Mesendoderm (in vitro differentiated cells): ENCODE measurements at regions not wholly inside any gene's neighbourhood (a gene's known extent, or its start where the extent isn't known, plus 50 kb on each side); places are given as distances from the start of the nearest gene placed in this dataset.

Experiments used
- DNase-seq: peaks from one replicate; pipeline ENCODE4 v3.0.0; 2013
- H2AK5ac ChIP-seq: 2 replicates; pipeline ENCODE4 v1.6.1; 2013; ENCODE audit warnings: low read length, inconsistent platforms
- H2BK120ac ChIP-seq: 2 replicates; pipeline ENCODE4 v1.6.1; 2013; ENCODE audit warnings: low read depth, mild to moderate bottlenecking, low read length, moderate library complexity, mixed read lengths
- H2BK15ac ChIP-seq: replicated peaks from 2 replicates; pipeline ENCODE4 v1.6.1; 2013; ENCODE audit warnings: low read depth, mild to moderate bottlenecking, moderate library complexity
- H2BK5ac ChIP-seq: 2 replicates; pipeline ENCODE4 v1.6.1; 2013; ENCODE audit warnings: low read length, inconsistent platforms
- H3K18ac ChIP-seq: 2 replicates; pipeline ENCODE4 v1.6.1; 2013; ENCODE audit warnings: mild to moderate bottlenecking, low read length, mixed read lengths
- H3K23ac ChIP-seq: one replicate; pipeline ENCODE4 v1.6.1; 2013; ENCODE audit warnings: low read length
- H3K27ac ChIP-seq: 2 replicates; pipeline ENCODE4 v1.5.1; 2013; ENCODE audit warnings: low read depth, mild to moderate bottlenecking, inconsistent platforms, low read length, moderate library complexity
- H3K27me3 ChIP-seq: 2 replicates; pipeline ENCODE4 v1.6.1; 2013; ENCODE audit warnings: low read length, control low read depth, mild to moderate bottlenecking, inconsistent platforms; ENCODE audit not compliant: insufficient read depth, poor library complexity
- H3K36me3 ChIP-seq: 2 replicates; pipeline ENCODE4 v1.6.1; 2013; ENCODE audit warnings: low read length, inconsistent platforms; ENCODE audit not compliant: control insufficient read depth, insufficient read depth
- H3K4ac ChIP-seq: one replicate; pipeline ENCODE4 v1.6.1; 2013; ENCODE audit warnings: low read depth, mild to moderate bottlenecking, low read length, moderate library complexity
- H3K4me1 ChIP-seq: 2 replicates; pipeline ENCODE4 v1.6.1; 2013; ENCODE audit warnings: low read depth, low read length, inconsistent platforms; ENCODE audit not compliant: control insufficient read depth
- H3K4me2 ChIP-seq: 2 replicates; pipeline ENCODE4 v1.6.1; 2013; ENCODE audit warnings: low read length
- H3K4me3 ChIP-seq: 2 replicates; pipeline ENCODE4 v1.5.1; 2013; ENCODE audit warnings: mild to moderate bottlenecking, low read length
- H3K56ac ChIP-seq: one replicate; pipeline ENCODE4 v1.6.1; 2013; ENCODE audit warnings: low read length
- H3K79me1 ChIP-seq: 2 replicates; pipeline ENCODE4 v1.6.1; 2013; ENCODE audit warnings: low read length, inconsistent platforms
- H3K79me2 ChIP-seq: 2 replicates; pipeline ENCODE4 v1.6.1; 2013; ENCODE audit warnings: mild to moderate bottlenecking, low read length; ENCODE audit not compliant: control insufficient read depth, insufficient read depth
- H3K9ac ChIP-seq: 2 replicates; pipeline ENCODE4 v1.6.1; 2013; ENCODE audit warnings: low read length, inconsistent platforms
- H4K5ac ChIP-seq: one replicate; pipeline ENCODE4 v1.6.1; 2013; ENCODE audit warnings: low read length
- H4K8ac ChIP-seq: one replicate; pipeline ENCODE4 v1.6.1; 2013; ENCODE audit warnings: low read depth, mild to moderate bottlenecking, control low read depth, low read length, moderate library complexity
- WGBS: extraction: QIAGEN DNeasy Blood & Tissue Kit; methylation state at CpG from one replicate; pipeline ENCODE4 v1.1.7; 2013; ENCODE audit warnings: low lambda C conversion rate, missing lambda C conversion rate; ENCODE audit not compliant: insufficient coverage; ENCODE audit errors: extremely low coverage; 5-methylcytosine and 5-hydroxymethylcytosine counted together

- Histone ChIP-seq H2BK15ac (no peak overlapping the region), H3K4me2 (no peak overlapping the region), H3K36me3 (no peaks in the 10 kb centered on the region), H3K79me1 (no peaks in the 10 kb centered on the region), H3K23ac (no peak overlapping the region), H3K4me3 (no peak overlapping the region), H3K27me3 (no peaks in the 10 kb centered on the region), H3K27ac (no peak overlapping the region), H3K18ac (no peak overlapping the region), H3K56ac (no peak overlapping the region), H3K9ac (no peak overlapping the region), H2AK5ac (no peak overlapping the region), H3K79me2 (no peaks in the 10 kb centered on the region), H4K8ac (no peak overlapping the region), H3K4me1 (no peaks in the 10 kb centered on the region), H3K4ac (no peak overlapping the region), H2BK120ac (no peak overlapping the region), H2BK5ac (no peak overlapping the region), H4K5ac (no peak overlapping the region)
- DNase-seq = peak; percentile 13
- WGBS = no CpG with 5 or more reads among the region's 1 CpG
Observed at GRCh38 chr10:33616956-33617355, 282.5 kb upstream of the NRP1 start.

GRCh38 chr10:33612551-33612950 lies 278.1 kb upstream of the NRP1 start:
- H4K5ac ChIP-seq = no peak overlapping the region
- no peak overlapping the region for H3K4me3 ChIP-seq
- H3K23ac ChIP-seq = no peak overlapping the region
- no peak overlapping the region for H3K9ac ChIP-seq
- H3K79me1 ChIP-seq = no peaks in the 10 kb centered on the region
- H3K79me2 ChIP-seq = no peaks in the 10 kb centered on the region
- H3K56ac ChIP-seq = no peak overlapping the region
- H4K8ac ChIP-seq = no peak overlapping the region
- H2BK120ac ChIP-seq = no peak overlapping the region
- H3K4ac ChIP-seq = no peak overlapping the region
- H3K27ac ChIP-seq = no peak overlapping the region
- DNase-seq = no peak
- no peak overlapping the region for H3K18ac ChIP-seq
- no peaks in the 10 kb centered on the region for H3K4me1 ChIP-seq
- H2BK5ac ChIP-seq = no peak overlapping the region
- H2BK15ac ChIP-seq = no peak overlapping the region
- H3K36me3 ChIP-seq = no peaks in the 10 kb centered on the region
- H3K4me2 ChIP-seq = no peak overlapping the region
- no CpG with 5 or more reads among the region's 3 CpGs for WGBS
- H3K27me3 ChIP-seq = no peaks in the 10 kb centered on the region
- H2AK5ac ChIP-seq = no peak overlapping the region

- no peak overlapping the region for H3K23ac ChIP-seq
- no peak overlapping the region for H3K56ac ChIP-seq
- H2BK15ac ChIP-seq = no peak overlapping the region
- no peak overlapping the region for H3K9ac ChIP-seq
- no peaks in the 10 kb centered on the region for H3K79me2 ChIP-seq
- no peak for DNase-seq
- H3K4me2 ChIP-seq = no peak overlapping the region
- no peak overlapping the region for H3K18ac ChIP-seq
- H4K8ac ChIP-seq = no peak overlapping the region
- H3K4me1 ChIP-seq = no peaks in the 10 kb centered on the region
- no peak overlapping the region for H2BK120ac ChIP-seq
- no peaks in the 10 kb centered on the region for H3K36me3 ChIP-seq
- H3K4ac ChIP-seq = no peak overlapping the region
- no peak overlapping the region for H3K27ac ChIP-seq
- H4K5ac ChIP-seq = no peak overlapping the region
- no peaks in the 10 kb centered on the region for H3K79me1 ChIP-seq
- WGBS = no CpG with 5 or more reads among the region's 1 CpG
- H3K4me3 ChIP-seq = no peak overlapping the region
- no peak overlapping the region for H2BK5ac ChIP-seq
- H2AK5ac ChIP-seq = no peak overlapping the region
- H3K27me3 ChIP-seq = no peaks in the 10 kb centered on the region
Observed at GRCh38 chr10:33612116-33612515, 277.6 kb upstream of the NRP1 start.

DNA sequence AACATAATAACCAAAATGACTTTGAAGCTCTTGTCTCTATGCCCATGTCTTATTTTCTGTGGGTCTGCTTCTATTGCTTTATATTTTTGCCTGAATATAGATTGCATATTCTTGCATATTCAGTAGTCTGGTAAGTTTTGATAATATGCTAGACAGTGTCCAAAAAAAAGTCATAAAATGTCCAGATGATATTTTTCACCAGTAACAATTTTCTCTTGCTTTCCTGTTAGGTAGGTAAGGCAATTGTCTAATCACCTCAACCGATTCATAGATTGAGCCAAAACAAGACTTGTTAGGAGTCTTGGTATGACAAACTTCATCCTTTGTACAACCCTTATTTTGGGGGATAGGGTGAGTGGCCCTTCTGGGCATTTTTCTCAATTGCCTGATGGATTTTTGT lies 277.0 kb upstream of the NRP1 start:
- Histone ChIP-seq H3K79me1 (no peaks in the 10 kb centered on the region), H3K56ac (no peak overlapping the region), H3K4ac (no peak overlapping the region), H3K4me2 (no peak overlapping the region), H3K79me2 (no peaks in the 10 kb centered on the region), H3K4me3 (no peak overlapping the region), H4K5ac (no peak overlapping the region), H3K23ac (no peak overlapping the region), H2BK120ac (no peak overlapping the region), H2BK15ac (no peak overlapping the region), H3K9ac (no peak overlapping the region), H2AK5ac (no peak overlapping the region), H3K27me3 (no peaks in the 10 kb centered on the region), H3K4me1 (no peaks in the 10 kb centered on the region), H4K8ac (no peak overlapping the region), H3K36me3 (no peaks in the 10 kb centered on the region), H3K18ac (no peak overlapping the region), H3K27ac (no peak overlapping the region), H2BK5ac (no peak overlapping the region)
- no peak for DNase-seq
- WGBS = no CpG with 5 or more reads among the region's 1 CpG

GRCh38 chr10:33609546-33609945 lies 275.1 kb upstream of the NRP1 start:
- no peaks in the 10 kb centered on the region for H3K36me3 ChIP-seq
- H3K27ac ChIP-seq = no peak overlapping the region
- no peak overlapping the region for H3K23ac ChIP-seq
- H3K4me1 ChIP-seq = no peaks in the 10 kb centered on the region
- DNase-seq = peak; percentile 30
- H3K56ac ChIP-seq = no peak overlapping the region
- H4K5ac ChIP-seq = no peak overlapping the region
- no peaks in the 10 kb centered on the region for H3K79me1 ChIP-seq
- H3K4me3 ChIP-seq = no peak overlapping the region
- H3K79me2 ChIP-seq = no peaks in the 10 kb centered on the region
- no peak overlapping the region for H3K4ac ChIP-seq
- H2AK5ac ChIP-seq = no peak overlapping the region
- no peak overlapping the region for H3K9ac ChIP-seq
- H2BK15ac ChIP-seq = no peak overlapping the region
- H4K8ac ChIP-seq = no peak overlapping the region
- no peak overlapping the region for H3K18ac ChIP-seq
- no peak overlapping the region for H2BK5ac ChIP-seq
- H3K4me2 ChIP-seq = no peak overlapping the region
- no peak overlapping the region for H2BK120ac ChIP-seq
- no peaks in the 10 kb centered on the region for H3K27me3 ChIP-seq

DNA sequence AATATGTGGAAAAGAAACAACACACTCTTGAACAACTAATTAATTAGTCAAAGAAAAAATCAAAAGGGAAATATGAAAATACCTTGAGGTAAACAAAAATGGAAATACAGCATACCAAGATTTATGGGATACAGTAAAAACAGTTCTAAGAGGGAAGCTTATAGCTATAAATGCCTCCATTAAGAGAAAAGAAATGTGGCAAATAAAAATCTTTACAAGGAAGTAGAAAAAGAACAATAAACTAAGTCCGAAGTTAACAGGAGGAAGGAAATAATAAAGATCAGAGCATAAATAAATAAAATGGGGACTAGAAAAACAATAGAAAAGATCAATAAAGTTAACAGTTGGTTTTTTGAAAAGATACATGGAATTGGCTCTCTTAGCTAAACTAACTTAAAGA lies 267.8 kb upstream of the NRP1 start:
- H3K4ac ChIP-seq = no peak overlapping the region
- no peak overlapping the region for H2AK5ac ChIP-seq
- H3K9ac ChIP-seq = no peak overlapping the region
- no peaks in the 10 kb centered on the region for H3K79me2 ChIP-seq
- WGBS = no CpG with 5 or more reads among the region's 1 CpG
- H3K18ac ChIP-seq = no peak overlapping the region
- no peaks in the 10 kb centered on the region for H3K79me1 ChIP-seq
- no peak overlapping the region for H2BK5ac ChIP-seq
- no peaks in the 10 kb centered on the region for H3K4me1 ChIP-seq
- no peak overlapping the region for H3K4me3 ChIP-seq
- H3K27me3 ChIP-seq = no peaks in the 10 kb centered on the region
- DNase-seq = no peak
- no peaks in the 10 kb centered on the region for H3K36me3 ChIP-seq
- H4K8ac ChIP-seq = no peak overlapping the region
- H3K27ac ChIP-seq = no peak overlapping the region
- H3K23ac ChIP-seq = no peak overlapping the region
- H2BK15ac ChIP-seq = no peak overlapping the region
- H2BK120ac ChIP-seq = no peak overlapping the region
- no peak overlapping the region for H3K4me2 ChIP-seq
- H3K56ac ChIP-seq = no peak overlapping the region
- no peak overlapping the region for H4K5ac ChIP-seq
